ENCODE measurements at regions not wholly inside any gene's neighbourhood (a gene's known extent, or its start where the extent isn't known, plus 50 kb on each side); places are given as distances from the start of the nearest gene placed in this dataset.

DNA sequence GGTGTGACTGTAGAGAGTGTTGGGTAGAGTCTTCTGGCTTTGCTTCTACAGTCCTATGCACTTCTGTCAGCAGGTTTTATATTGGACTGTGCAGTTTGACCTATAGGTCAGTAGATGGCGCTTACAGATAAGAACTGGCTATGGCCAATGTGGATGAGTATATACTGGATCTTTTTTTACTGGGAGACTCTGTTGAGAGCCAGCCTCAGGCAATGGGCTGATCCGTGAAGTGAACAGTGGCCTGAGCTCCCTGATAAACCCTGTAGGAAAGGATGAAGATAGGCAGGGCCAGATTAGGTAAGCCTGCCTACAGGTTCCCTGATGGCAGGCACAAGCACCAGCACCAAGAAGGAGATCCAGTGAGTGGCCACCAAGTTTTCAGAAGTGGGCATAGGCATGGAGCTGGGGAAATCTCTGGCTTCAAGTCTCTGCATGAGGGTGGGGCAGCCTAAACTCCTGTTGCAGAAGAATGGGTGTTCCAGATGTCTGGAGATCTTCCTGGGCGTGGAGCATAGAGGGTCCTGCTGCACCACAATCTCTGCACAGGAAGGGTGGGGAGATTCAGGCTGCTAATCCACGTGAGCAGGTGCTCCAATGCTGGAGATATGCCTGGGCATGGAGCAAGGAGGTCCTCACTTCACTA is 326.0 kb upstream of the SGO1 start:
- H3K27ac ChIP-seq: no peak overlapping the region
- no peak overlapping the region for H3K4me3 ChIP-seq
- TF ChIP-seq, protein P1, sequence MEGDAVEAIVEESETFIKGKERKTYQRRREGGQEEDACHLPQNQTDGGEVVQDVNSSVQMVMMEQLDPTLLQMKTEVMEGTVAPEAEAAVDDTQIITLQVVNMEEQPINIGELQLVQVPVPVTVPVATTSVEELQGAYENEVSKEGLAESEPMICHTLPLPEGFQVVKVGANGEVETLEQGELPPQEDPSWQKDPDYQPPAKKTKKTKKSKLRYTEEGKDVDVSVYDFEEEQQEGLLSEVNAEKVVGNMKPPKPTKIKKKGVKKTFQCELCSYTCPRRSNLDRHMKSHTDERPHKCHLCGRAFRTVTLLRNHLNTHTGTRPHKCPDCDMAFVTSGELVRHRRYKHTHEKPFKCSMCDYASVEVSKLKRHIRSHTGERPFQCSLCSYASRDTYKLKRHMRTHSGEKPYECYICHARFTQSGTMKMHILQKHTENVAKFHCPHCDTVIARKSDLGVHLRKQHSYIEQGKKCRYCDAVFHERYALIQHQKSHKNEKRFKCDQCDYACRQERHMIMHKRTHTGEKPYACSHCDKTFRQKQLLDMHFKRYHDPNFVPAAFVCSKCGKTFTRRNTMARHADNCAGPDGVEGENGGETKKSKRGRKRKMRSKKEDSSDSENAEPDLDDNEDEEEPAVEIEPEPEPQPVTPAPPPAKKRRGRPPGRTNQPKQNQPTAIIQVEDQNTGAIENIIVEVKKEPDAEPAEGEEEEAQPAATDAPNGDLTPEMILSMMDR (IDR thresholded peaks at IDR 0.05): peak in 2 of 3 experiments; percentile 4 to 28
- TF ChIP-seq POLR2A (IDR thresholded peaks at IDR 0.05): no peak
- no peaks in the 10 kb centered on the region for H3K27me3 ChIP-seq
- no peak for DNase-seq
- WGBS, 2 donors: 63 to 76% methylated on average over 4 of the region's 4 CpGs
- no peaks in the 10 kb centered on the region for H3K36me3 ChIP-seq (ENCODE audit: low read depth, missing control alignments)
- intact Hi-C loops (cut with DNase I; ENCODE audit: low total_unique reads): no loop called here
- no peaks in the 10 kb centered on the region for H3K4me1 ChIP-seq
- no peaks in the 10 kb centered on the region for H3K9me3 ChIP-seq

DNA sequence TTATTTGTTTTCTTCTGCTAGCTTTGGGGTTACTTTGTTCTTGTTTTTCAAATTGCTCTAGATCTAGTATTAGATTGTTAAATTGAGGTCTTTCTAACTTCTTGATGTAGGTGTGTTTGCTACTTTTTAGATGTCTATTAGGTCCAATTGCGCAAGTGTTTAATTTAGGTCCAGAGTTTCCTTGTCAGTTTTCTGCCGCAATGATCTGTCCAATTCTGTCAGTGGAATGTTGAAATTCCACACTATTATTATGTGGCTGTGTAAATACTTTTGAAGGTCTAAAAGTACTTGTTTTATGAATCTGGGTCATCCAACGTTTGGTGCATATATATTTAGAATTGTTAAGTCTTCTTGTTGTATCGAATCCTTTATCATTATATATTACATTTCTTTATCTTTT is 324.4 kb upstream of the SGO1 start:
- Histone ChIP-seq H3K4me1 (no peaks in the 10 kb centered on the region), H3K27ac (no peak overlapping the region), H3K27me3 (no peaks in the 10 kb centered on the region), H3K36me3 (ENCODE audit: low read depth, missing control alignments) (no peaks in the 10 kb centered on the region), H3K9me3 (no peaks in the 10 kb centered on the region), H3K4me3 (no peak overlapping the region)
- DNase-seq: no peak
- intact Hi-C loops (cut with DNase I; ENCODE audit: low total_unique reads): no loop called here
- 54 to 58% methylated on average over 4 of the region's 4 CpGs for WGBS, 2 donors
- no peak for TF ChIP-seq POLR2A (IDR thresholded peaks at IDR 0.05)
- TF ChIP-seq, protein P1 (IDR thresholded peaks at IDR 0.05): no peak

DNA sequence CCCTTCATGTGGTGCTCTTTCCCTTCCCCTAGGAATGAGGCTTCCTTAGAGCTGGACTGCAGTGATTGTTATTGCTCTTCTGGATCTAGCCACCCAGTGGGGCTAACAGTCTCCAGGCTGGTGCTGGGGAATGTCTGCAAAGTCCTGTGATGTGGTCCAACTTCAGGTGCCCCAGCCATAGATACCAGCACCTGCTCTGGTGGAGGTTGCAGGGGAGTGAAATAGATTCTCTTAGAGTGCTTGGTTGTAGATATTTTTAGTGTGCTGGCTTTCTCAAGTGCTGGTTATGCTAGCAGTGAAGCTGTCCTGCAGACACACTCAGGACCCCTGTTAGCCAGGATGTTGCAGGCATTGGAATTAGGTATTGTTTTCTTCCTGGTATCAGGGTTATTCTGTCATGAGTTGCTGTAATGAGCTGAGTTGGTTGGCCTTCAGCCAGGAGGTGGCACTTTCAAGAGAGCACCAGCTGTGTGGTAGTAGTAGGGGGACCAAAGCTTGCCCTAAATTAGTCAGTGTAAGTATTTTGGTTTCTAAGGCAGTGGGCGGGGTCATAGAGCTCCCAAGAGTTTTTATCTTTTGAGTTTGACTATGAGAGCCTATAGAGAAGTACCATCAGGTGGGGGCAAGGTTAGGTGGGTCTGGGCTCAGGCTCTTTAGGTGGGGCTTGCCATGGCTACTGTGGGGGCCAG is 317.5 kb upstream of the SGO1 start:
- Histone ChIP-seq H3K27ac (no peak overlapping the region), H3K4me1 (no peaks in the 10 kb centered on the region), H3K27me3 (no peaks in the 10 kb centered on the region), H3K9me3 (no peaks in the 10 kb centered on the region), H3K4me3 (no peak overlapping the region), H3K36me3 (ENCODE audit: low read depth, missing control alignments) (no peaks in the 10 kb centered on the region)
- no peak for DNase-seq
- TF ChIP-seq POLR2A (IDR thresholded peaks at IDR 0.05): no peak
- TF ChIP-seq, protein P1 (IDR thresholded peaks at IDR 0.05): no peak
- WGBS, 2 donors: 69 to 100% methylated on average over 1 of the region's 1 CpG
- intact Hi-C loops (cut with DNase I; ENCODE audit: low total_unique reads): no loop called here

DNA sequence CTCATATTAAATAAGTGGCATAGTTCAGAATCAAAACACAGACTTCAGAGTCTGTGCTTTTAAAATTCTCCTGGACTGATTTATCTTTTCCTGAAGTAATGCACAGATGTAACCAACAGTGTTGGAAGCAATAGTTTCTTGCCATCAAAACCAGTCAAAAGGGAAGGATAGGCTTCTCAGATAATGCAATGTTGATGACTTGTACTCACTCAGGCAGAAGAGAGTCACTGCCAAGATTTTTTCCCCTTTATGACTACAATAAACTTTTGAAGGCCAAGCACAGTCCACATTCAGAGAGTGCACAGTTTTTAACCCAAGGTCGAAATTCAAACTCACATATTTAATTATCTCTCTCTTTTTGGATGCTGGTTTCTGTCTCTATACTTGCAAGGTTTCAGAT is 305.0 kb upstream of the SGO1 start:
- no peak overlapping the region for H3K27ac ChIP-seq
- H3K36me3 ChIP-seq (ENCODE audit: low read depth, missing control alignments): no peaks in the 10 kb centered on the region
- no peak for TF ChIP-seq POLR2A (IDR thresholded peaks at IDR 0.05)
- TF ChIP-seq, protein P1 (IDR thresholded peaks at IDR 0.05): no peak
- intact Hi-C loops (cut with DNase I; ENCODE audit: low total_unique reads): no loop called here
- no peak overlapping the region for H3K4me3 ChIP-seq
- H3K4me1 ChIP-seq: no peaks in the 10 kb centered on the region
- no peak for DNase-seq
- WGBS, 2 donors: 24 to 33% methylated on average over 1 of the region's 1 CpG
- H3K27me3 ChIP-seq: no peaks in the 10 kb centered on the region
- H3K9me3 ChIP-seq: no peaks in the 10 kb centered on the region

DNA sequence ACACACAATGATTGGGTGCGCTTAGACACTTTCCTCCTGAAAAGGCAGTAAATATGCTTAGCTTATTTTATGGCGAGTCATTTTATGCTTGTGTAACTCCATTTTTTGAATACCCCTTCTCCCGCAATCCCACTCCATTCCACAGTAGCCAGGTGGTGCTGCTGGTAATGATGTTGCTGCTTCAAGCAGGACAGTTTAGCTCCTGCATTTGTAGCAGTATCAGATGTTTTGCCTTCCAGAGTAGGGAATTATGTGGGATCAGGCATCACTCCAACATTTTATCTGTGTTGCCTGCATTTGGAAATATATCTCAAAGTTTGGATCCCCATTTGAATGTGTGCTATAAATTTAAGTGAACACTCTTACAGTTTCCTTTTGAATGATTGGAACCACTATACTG is 302.1 kb upstream of the SGO1 start:
- 85 to 89% methylated on average over 3 of the region's 3 CpGs for WGBS, 2 donors
- H3K4me1 ChIP-seq: no peaks in the 10 kb centered on the region
- intact Hi-C loops (cut with DNase I; ENCODE audit: low total_unique reads): no loop called here
- no peaks in the 10 kb centered on the region for H3K9me3 ChIP-seq
- no peak for DNase-seq
- no peaks in the 10 kb centered on the region for H3K27me3 ChIP-seq
- H3K27ac ChIP-seq: no peak overlapping the region
- H3K4me3 ChIP-seq: no peak overlapping the region
- H3K36me3 ChIP-seq (ENCODE audit: low read depth, missing control alignments): no peaks in the 10 kb centered on the region
- no peak for TF ChIP-seq POLR2A (IDR thresholded peaks at IDR 0.05)
- TF ChIP-seq, protein P1 (IDR thresholded peaks at IDR 0.05): no peak

Measured in testis (tissue), 2 donors.